Astrocyte (in vitro differentiated cells and primary cell): ENCODE measurements at regions not wholly inside any gene's neighbourhood (a gene's known extent, or its start where the extent isn't known, plus 50 kb on each side); places are given as distances from the start of the nearest gene placed in this dataset.

Source experiments
- EZH2 ChIP-seq: IDR thresholded peaks from 2 replicates; pipeline ENCODE4 v1.6.1; 2012; ENCODE audit warnings: mild to moderate bottlenecking, low read length, inconsistent platforms; ENCODE audit not compliant: insufficient read depth
- TF ChIP-seq, protein P1 (sequence below): IDR thresholded peaks from 2 replicates; pipeline ENCODE4 v1.5.1; 2011; ENCODE audit warnings: low read depth, mild to moderate bottlenecking, inconsistent platforms, low read length, moderate library complexity; ENCODE audit not compliant: insufficient read depth

DNA sequence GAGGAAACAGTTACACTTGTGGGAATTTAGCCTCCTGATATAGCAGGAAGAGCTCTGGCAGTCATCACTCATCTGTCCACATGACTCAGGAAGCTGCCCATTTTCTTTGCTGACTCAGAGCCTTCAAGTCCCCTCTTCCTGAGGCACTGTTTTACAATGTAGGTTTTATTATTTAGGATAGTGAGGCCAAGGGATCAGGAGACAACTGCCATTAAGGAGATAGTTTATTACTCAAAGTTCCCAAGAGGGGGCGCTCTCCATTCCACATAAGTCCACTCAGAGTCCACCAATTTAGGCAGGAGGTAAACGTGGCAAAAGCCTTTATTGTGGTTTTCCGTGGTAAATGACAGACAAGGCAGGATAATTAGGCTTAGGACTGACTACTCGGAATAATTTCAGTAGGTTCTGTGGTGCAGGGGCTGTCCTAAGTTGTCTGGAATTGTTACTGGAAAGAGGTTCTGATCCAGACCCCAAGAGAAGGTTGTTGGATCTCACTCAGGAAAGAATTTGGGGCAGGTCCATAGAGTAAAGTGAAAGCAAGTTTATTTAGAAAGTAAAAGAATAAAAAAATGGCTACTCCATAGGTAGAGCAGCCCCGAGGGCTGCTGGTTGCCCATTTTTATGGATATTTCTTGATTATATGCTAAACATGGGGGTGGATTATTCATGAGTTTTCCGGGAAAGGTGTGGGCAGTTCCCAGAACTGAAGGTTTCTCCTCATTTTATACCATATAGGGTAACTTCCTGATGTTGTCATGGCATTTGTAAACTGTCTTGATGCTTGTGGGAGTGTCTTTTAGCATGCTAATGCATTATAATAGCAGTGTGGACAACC is 96.0 kb upstream of the RAB40AL start:
- TF ChIP-seq, protein P1, sequence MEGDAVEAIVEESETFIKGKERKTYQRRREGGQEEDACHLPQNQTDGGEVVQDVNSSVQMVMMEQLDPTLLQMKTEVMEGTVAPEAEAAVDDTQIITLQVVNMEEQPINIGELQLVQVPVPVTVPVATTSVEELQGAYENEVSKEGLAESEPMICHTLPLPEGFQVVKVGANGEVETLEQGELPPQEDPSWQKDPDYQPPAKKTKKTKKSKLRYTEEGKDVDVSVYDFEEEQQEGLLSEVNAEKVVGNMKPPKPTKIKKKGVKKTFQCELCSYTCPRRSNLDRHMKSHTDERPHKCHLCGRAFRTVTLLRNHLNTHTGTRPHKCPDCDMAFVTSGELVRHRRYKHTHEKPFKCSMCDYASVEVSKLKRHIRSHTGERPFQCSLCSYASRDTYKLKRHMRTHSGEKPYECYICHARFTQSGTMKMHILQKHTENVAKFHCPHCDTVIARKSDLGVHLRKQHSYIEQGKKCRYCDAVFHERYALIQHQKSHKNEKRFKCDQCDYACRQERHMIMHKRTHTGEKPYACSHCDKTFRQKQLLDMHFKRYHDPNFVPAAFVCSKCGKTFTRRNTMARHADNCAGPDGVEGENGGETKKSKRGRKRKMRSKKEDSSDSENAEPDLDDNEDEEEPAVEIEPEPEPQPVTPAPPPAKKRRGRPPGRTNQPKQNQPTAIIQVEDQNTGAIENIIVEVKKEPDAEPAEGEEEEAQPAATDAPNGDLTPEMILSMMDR: no peak
- no peak for TF ChIP-seq EZH2
